ENCODE measurements at regions not wholly inside any gene's neighbourhood (a gene's known extent, or its start where the extent isn't known, plus 50 kb on each side); places are given as distances from the start of the nearest gene placed in this dataset.

DNA sequence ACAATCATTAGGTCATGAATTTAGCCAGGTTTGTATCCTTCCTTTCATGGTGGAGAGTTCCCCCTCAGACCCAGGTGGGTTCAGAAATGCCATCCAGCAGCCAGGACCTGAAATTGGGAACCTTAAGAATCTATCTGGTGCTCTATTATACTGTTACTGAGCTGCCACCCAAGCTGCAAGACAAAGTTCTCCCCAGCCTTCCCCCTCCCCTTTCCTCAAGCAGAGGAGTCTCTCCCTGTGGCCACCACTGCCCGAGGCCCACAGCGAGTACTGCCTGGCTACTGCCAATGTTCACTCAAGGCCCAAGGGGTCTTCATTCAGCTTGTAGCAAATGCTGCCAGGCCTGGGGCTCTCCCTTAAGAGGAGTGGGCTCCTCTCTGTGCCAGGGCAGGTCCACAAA lies 133.8 kb downstream of the TMEM38B start:
- no peak overlapping the region for H3K4me3 Mint-ChIP-seq
- H3K36me3 Mint-ChIP-seq (ENCODE audit: low read depth), result no peaks in the 10 kb centered on the region
- H3K27ac Mint-ChIP-seq, result no peak overlapping the region
- H3K4me1 Mint-ChIP-seq (ENCODE audit: low read depth), result no peaks in the 10 kb centered on the region
- no peak for DNase-seq (ENCODE audit: low spot score)
- no peaks in the 10 kb centered on the region for H3K9me3 Mint-ChIP-seq
- no peaks in the 10 kb centered on the region for H3K27me3 Mint-ChIP-seq (ENCODE audit: low read depth)

- no peak for DNase-seq (ENCODE audit: low spot score)
These were observed 134.4 kb downstream of the TMEM38B start for GRCh38 chr9:105828596-105829213.

DNA sequence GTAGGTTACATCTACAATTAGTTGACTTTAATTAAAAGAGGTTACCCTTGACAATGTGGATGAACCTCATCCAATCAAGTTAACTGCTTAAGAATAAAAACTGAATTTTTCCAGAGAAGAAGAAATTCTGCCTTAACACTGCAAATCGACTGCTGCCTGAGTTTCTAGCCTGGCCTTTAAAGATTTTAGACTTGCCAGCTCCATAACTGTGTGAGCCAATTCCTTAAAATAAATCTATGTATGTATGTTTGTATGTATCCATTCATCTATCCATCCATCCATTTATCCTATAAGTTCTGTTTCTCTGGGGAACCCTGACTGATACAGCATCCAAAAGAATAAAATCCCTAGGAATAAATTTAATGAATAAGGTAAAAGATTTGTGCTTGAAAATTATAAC lies 136.1 kb downstream of the TMEM38B start:
- no peak overlapping the region for H3K4me3 Mint-ChIP-seq
- no peak for DNase-seq (ENCODE audit: low spot score)
- no peaks in the 10 kb centered on the region for H3K9me3 Mint-ChIP-seq
- no peak overlapping the region for H3K27ac Mint-ChIP-seq
- no peaks in the 10 kb centered on the region for H3K27me3 Mint-ChIP-seq (ENCODE audit: low read depth)
- no peaks in the 10 kb centered on the region for H3K4me1 Mint-ChIP-seq (ENCODE audit: low read depth)
- H3K36me3 Mint-ChIP-seq (ENCODE audit: low read depth), result no peaks in the 10 kb centered on the region

More at GRCh38 chr9:105828596-105829213, 134.4 kb downstream of the TMEM38B start:
- H3K4me1 Mint-ChIP-seq (ENCODE audit: low read depth), result no peaks in the 10 kb centered on the region
- no peaks in the 10 kb centered on the region for H3K27me3 Mint-ChIP-seq (ENCODE audit: low read depth)
- no peaks in the 10 kb centered on the region for H3K9me3 Mint-ChIP-seq
- no peak overlapping the region for H3K27ac Mint-ChIP-seq
- no peak overlapping the region for H3K4me3 Mint-ChIP-seq
- no peaks in the 10 kb centered on the region for H3K36me3 Mint-ChIP-seq (ENCODE audit: low read depth)

- Mint-ChIP-seq H3K27me3 (ENCODE audit: low read depth) (no peaks in the 10 kb centered on the region), H3K27ac (no peak overlapping the region), H3K4me3 (no peak overlapping the region), H3K9me3 (no peaks in the 10 kb centered on the region), H3K36me3 (ENCODE audit: low read depth) (no peaks in the 10 kb centered on the region), H3K4me1 (ENCODE audit: low read depth) (no peaks in the 10 kb centered on the region)
- no peak for DNase-seq (ENCODE audit: low spot score)
These were observed 137.9 kb downstream of the TMEM38B start for GRCh38 chr9:105832096-105832710.

GRCh38 chr9:105833271-105833975 lies 139.1 kb downstream of the TMEM38B start:
- Mint-ChIP-seq H3K9me3 (no peaks in the 10 kb centered on the region), H3K27me3 (ENCODE audit: low read depth) (no peaks in the 10 kb centered on the region), H3K4me1 (ENCODE audit: low read depth) (no peaks in the 10 kb centered on the region), H3K36me3 (ENCODE audit: low read depth) (no peaks in the 10 kb centered on the region), H3K27ac (no peak overlapping the region), H3K4me3 (no peak overlapping the region)
- no peak for DNase-seq (ENCODE audit: low spot score)

GRCh38 chr9:105834404-105834803 lies 140.1 kb downstream of the TMEM38B start:
- Mint-ChIP-seq H3K36me3 (ENCODE audit: low read depth) (no peaks in the 10 kb centered on the region), H3K9me3 (no peaks in the 10 kb centered on the region), H3K27me3 (ENCODE audit: low read depth) (no peaks in the 10 kb centered on the region), H3K27ac (no peak overlapping the region), H3K4me1 (ENCODE audit: low read depth) (no peaks in the 10 kb centered on the region), H3K4me3 (no peak overlapping the region)
- no peak for DNase-seq (ENCODE audit: low spot score)

DNA sequence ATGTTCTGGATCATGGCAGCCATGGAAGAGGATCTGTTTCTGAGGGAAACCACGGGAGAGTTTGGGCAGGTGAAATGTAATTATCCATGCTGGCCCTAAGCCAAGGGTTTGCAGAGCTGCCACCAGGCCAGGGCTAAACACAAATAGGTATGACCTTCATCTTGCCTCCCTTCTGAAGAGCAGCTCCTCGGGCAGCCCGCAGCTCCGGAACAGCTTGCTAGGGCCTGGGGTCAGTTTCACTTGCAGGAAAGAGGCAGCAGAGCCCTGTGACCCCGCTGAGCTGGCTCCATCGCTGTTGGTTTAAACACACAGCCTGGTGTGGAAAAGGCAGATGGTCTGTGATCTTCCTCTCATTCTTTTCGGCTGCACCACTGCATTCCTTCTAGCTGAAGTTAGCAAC lies 141.4 kb downstream of the TMEM38B start:
- H3K27ac Mint-ChIP-seq, result no peak overlapping the region
- no peaks in the 10 kb centered on the region for H3K36me3 Mint-ChIP-seq (ENCODE audit: low read depth)
- H3K27me3 Mint-ChIP-seq (ENCODE audit: low read depth), result no peaks in the 10 kb centered on the region
- H3K9me3 Mint-ChIP-seq, result no peaks in the 10 kb centered on the region
- no peak overlapping the region for H3K4me3 Mint-ChIP-seq
- DNase-seq (ENCODE audit: low spot score), result no peak
- no peaks in the 10 kb centered on the region for H3K4me1 Mint-ChIP-seq (ENCODE audit: low read depth)

DNA sequence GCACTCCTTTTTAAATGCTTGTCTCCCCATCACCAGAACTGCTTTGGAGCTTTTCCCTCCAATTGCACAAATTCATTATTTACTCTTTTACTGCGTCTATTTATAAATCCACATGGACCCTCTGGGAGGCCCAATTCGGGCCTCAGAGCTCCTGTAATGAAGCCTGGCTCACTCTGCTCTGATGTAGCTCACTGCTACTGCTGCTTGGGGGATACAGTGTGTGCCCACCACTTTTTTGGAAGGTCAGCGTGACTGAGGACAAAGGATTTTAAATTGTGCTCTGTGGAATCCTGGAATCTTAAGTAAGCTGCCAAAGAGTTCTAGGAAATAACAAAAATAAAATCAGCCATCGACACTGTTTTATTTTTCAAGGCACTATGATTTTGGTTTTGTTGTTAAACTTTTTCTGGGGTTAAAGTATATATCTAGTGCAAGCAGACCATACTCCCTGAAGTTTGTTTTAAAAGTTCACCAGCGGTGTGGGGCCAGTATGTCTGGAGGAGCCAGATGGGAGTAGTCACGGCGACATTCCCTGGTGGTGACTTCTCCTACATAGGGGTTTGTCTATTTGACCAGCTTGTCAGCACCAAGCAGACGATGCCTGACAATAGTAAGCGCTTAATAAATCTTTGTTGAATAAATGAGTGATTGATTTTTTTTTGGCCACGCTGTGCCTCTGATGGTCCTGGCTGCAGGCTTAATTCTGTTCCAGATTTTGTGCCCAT lies 142.8 kb downstream of the TMEM38B start:
- Mint-ChIP-seq H3K27ac (no peak overlapping the region), H3K36me3 (ENCODE audit: low read depth) (no peaks in the 10 kb centered on the region), H3K9me3 (no peaks in the 10 kb centered on the region), H3K27me3 (ENCODE audit: low read depth) (no peaks in the 10 kb centered on the region), H3K4me1 (ENCODE audit: low read depth) (no peaks in the 10 kb centered on the region), H3K4me3 (no peak overlapping the region)
- no peak for DNase-seq (ENCODE audit: low spot score)

DNA sequence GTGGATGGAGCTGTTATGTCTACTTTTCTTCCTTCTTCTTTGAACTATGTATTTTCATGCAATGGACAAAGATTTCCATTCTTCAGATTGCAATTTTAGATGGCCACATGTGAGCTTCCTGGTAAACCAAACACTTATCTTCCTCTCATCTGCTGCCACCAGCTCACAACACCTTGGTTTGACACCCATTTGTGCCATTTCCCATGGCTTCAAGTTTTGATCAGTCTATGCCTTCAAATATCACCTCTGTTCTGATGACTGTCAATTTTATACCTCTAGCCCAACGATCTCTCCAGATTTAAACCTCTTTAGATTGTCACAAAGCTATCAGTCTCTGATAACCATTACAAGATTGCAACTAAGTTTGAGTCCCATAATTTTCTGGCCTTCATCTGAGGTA lies 147.2 kb downstream of the TMEM38B start:
- H3K36me3 Mint-ChIP-seq (ENCODE audit: low read depth), result no peaks in the 10 kb centered on the region
- no peak for DNase-seq (ENCODE audit: low spot score)
- no peaks in the 10 kb centered on the region for H3K9me3 Mint-ChIP-seq
- no peak overlapping the region for H3K4me3 Mint-ChIP-seq
- H3K4me1 Mint-ChIP-seq (ENCODE audit: low read depth), result no peaks in the 10 kb centered on the region
- no peak overlapping the region for H3K27ac Mint-ChIP-seq
- H3K27me3 Mint-ChIP-seq (ENCODE audit: low read depth), result no peaks in the 10 kb centered on the region

DNA sequence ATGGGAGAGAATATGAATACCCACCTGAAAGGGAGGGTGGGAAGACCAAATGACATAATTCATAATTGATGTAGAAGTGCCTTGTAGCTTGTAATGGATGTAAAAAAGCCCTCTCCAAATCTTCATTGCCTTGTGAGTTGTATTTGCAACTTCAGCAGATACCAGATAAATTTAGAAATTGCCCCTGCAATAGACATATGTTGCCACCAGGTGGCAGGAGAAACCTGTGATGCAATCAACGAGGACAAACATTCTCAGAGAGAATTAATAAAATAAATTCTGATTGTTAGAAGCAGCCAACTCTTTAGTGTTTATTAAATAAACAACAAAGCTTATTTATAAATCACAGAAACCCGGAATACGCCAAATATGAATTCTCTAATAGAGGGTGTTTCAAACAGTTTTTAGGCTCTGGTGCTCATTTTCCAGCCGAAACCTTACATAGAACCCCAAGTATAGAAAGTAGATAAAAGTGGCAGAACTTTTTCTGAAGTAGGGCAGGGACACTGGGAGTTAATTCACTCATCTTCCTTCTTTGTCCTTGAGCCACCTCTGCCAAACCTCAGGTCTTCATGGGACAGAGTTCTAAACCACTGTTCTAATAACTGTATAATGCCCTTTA lies 147.8 kb downstream of the TMEM38B start:
- H3K9me3 Mint-ChIP-seq, result no peaks in the 10 kb centered on the region
- no peaks in the 10 kb centered on the region for H3K27me3 Mint-ChIP-seq (ENCODE audit: low read depth)
- DNase-seq (ENCODE audit: low spot score), result no peak
- no peak overlapping the region for H3K4me3 Mint-ChIP-seq
- H3K27ac Mint-ChIP-seq, result no peak overlapping the region
- H3K36me3 Mint-ChIP-seq (ENCODE audit: low read depth), result no peaks in the 10 kb centered on the region
- no peaks in the 10 kb centered on the region for H3K4me1 Mint-ChIP-seq (ENCODE audit: low read depth)

DNA sequence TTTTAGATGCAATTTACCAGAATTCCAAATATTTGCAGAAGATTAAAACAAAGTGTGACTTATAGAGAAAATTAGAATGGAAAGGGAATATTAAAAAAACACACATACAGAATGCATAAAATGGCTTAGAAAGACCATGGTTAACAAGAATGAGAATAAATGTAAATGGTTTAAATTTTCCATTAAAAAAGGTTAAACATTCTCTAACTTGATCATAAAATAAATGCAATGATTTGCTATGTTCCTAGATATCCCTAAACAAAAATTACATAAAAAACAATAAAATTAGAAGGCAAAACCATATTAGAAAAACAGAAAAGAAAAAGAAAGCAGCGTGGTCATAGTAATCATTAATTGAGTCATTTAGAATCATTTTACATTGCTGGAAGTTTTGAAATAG lies 152.5 kb downstream of the TMEM38B start:
- H3K27me3 Mint-ChIP-seq (ENCODE audit: low read depth), result no peaks in the 10 kb centered on the region
- no peak overlapping the region for H3K4me3 Mint-ChIP-seq
- no peak for DNase-seq (ENCODE audit: low spot score)
- no peaks in the 10 kb centered on the region for H3K36me3 Mint-ChIP-seq (ENCODE audit: low read depth)
- H3K9me3 Mint-ChIP-seq, result no peaks in the 10 kb centered on the region
- H3K27ac Mint-ChIP-seq, result no peak overlapping the region
- H3K4me1 Mint-ChIP-seq (ENCODE audit: low read depth), result no peaks in the 10 kb centered on the region

- DNase-seq (ENCODE audit: low spot score), result no peak
- Mint-ChIP-seq H3K27me3 (ENCODE audit: low read depth) (peaks cover 4% of the 10 kb centered on the region), H3K4me3 (no peak overlapping the region), H3K4me1 (ENCODE audit: low read depth) (no peaks in the 10 kb centered on the region), H3K36me3 (ENCODE audit: low read depth) (no peaks in the 10 kb centered on the region), H3K9me3 (no peaks in the 10 kb centered on the region), H3K27ac (no peak overlapping the region)
These were observed 156.6 kb downstream of the TMEM38B start for GRCh38 chr9:105850852-105851500.

- Mint-ChIP-seq H3K36me3 (ENCODE audit: low read depth) (no peaks in the 10 kb centered on the region), H3K4me3 (no peak overlapping the region), H3K27me3 (ENCODE audit: low read depth) (peaks cover 4% of the 10 kb centered on the region), H3K27ac (no peak overlapping the region), H3K4me1 (ENCODE audit: low read depth) (peaks cover 14% of the 10 kb centered on the region), H3K9me3 (peaks cover 4% of the 10 kb centered on the region)
- DNase-seq (ENCODE audit: low spot score), result no peak
These were observed 159.9 kb downstream of the TMEM38B start for GRCh38 chr9:105854026-105854782.

All from T-helper 2 cell treated with Interferon-gamma antibody and Interleukin-4, amounts not matched to agents 5 μg/mL and 100 μg/mL, for 36 hours (primary cell).